ENCODE measurements at regions not wholly inside any gene's neighbourhood (a gene's known extent, or its start where the extent isn't known, plus 50 kb on each side); places are given as distances from the start of the nearest gene placed in this dataset.

- no peaks in the 10 kb centered on the region for H3K9me3 ChIP-seq (ENCODE audit: control insufficient read depth in 2 of 2, low read length in 2 of 2)
- no peak overlapping the region for H3K27ac ChIP-seq (ENCODE audit: insufficient read depth, low read length, poor library complexity, severe bottlenecking)
- Mint-ChIP-seq H3K9me3 (peaks cover 0 to 1% (median 0%) of the 10 kb centered on the region in 7 donors), H3K27ac (no peak overlapping the region), H3K4me3 (no peak overlapping the region), H3K36me3 (no peaks in the 10 kb centered on the region), H3K27me3 (peaks cover 5% of the 10 kb centered on the region), H3K4me1 (no peaks in the 10 kb centered on the region)
- H3K4me1 ChIP-seq (ENCODE audit: control insufficient read depth, insufficient read depth, low read length, poor library complexity, severe bottlenecking) = no peaks in the 10 kb centered on the region
- H3K27me3 ChIP-seq (ENCODE audit: control insufficient read depth, insufficient read depth, low read length) = no peaks in the 10 kb centered on the region
- H3K36me3 ChIP-seq (ENCODE audit: control insufficient read depth, insufficient read depth, low read length) = no peaks in the 10 kb centered on the region
- no peak overlapping the region for H3K4me3 ChIP-seq (ENCODE audit: low read depth, low read length)
- no peak for ATAC-seq (ENCODE audit: low read depth in 2 of 2)
- no peak for DNase-seq
These were observed 210.1 kb upstream of the APCDD1 start for GRCh38 chr18:10244341-10244740.

- Histone ChIP-seq H3K4me1 (ENCODE audit: control insufficient read depth, insufficient read depth, low read length, poor library complexity, severe bottlenecking) (no peaks in the 10 kb centered on the region), H3K36me3 (ENCODE audit: control insufficient read depth, insufficient read depth, low read length) (no peaks in the 10 kb centered on the region), H3K9me3 (ENCODE audit: control insufficient read depth in 2 of 2, low read length in 2 of 2) (no peaks in the 10 kb centered on the region), H3K27ac (ENCODE audit: insufficient read depth, low read length, poor library complexity, severe bottlenecking) (no peak overlapping the region), H3K27me3 (ENCODE audit: control insufficient read depth, insufficient read depth, low read length) (no peaks in the 10 kb centered on the region), H3K4me3 (ENCODE audit: low read depth, low read length) (no peak overlapping the region)
- Mint-ChIP-seq H3K36me3 (no peaks in the 10 kb centered on the region), H3K4me1 (no peaks in the 10 kb centered on the region), H3K27ac (no peak overlapping the region), H3K27me3 (peaks cover 5% of the 10 kb centered on the region), H3K4me3 (no peak overlapping the region), H3K9me3 (peaks cover 0 to 3% (median 0%) of the 10 kb centered on the region in 7 donors)
- no peak for ATAC-seq (ENCODE audit: low read depth in 2 of 2)
- no peak for DNase-seq
These were observed 209.2 kb upstream of the APCDD1 start for GRCh38 chr18:10245031-10245845.

- ATAC-seq (ENCODE audit: low read depth in 2 of 2) = no peak
- H3K36me3 ChIP-seq (ENCODE audit: control insufficient read depth, insufficient read depth, low read length) = no peaks in the 10 kb centered on the region
- H3K27ac Mint-ChIP-seq = no peak overlapping the region
- H3K9me3 Mint-ChIP-seq = peaks cover 0 to 3% (median 0%) of the 10 kb centered on the region in 7 donors
- H3K9me3 ChIP-seq (ENCODE audit: control insufficient read depth in 2 of 2, low read length in 2 of 2) = no peaks in the 10 kb centered on the region
- no peaks in the 10 kb centered on the region for H3K36me3 Mint-ChIP-seq
- DNase-seq = no peak
- H3K4me1 Mint-ChIP-seq = no peaks in the 10 kb centered on the region
- no peak overlapping the region for H3K27ac ChIP-seq (ENCODE audit: insufficient read depth, low read length, poor library complexity, severe bottlenecking)
- no peaks in the 10 kb centered on the region for H3K27me3 ChIP-seq (ENCODE audit: control insufficient read depth, insufficient read depth, low read length)
- H3K4me3 ChIP-seq (ENCODE audit: low read depth, low read length) = no peak overlapping the region
- H3K4me3 Mint-ChIP-seq = no peak overlapping the region
- H3K27me3 Mint-ChIP-seq = peaks cover 5% of the 10 kb centered on the region
- no peaks in the 10 kb centered on the region for H3K4me1 ChIP-seq (ENCODE audit: control insufficient read depth, insufficient read depth, low read length, poor library complexity, severe bottlenecking)
These were observed 208.6 kb upstream of the APCDD1 start for GRCh38 chr18:10245846-10246175.

- no peak for DNase-seq
- Mint-ChIP-seq H3K36me3 (no peaks in the 10 kb centered on the region), H3K9me3 (peaks cover 0 to 3% (median 0%) of the 10 kb centered on the region in 7 donors), H3K27me3 (peaks cover 5% of the 10 kb centered on the region), H3K4me3 (no peak overlapping the region), H3K4me1 (no peaks in the 10 kb centered on the region), H3K27ac (no peak overlapping the region)
- Histone ChIP-seq H3K36me3 (ENCODE audit: control insufficient read depth, insufficient read depth, low read length) (no peaks in the 10 kb centered on the region), H3K9me3 (ENCODE audit: control insufficient read depth in 2 of 2, low read length in 2 of 2) (no peaks in the 10 kb centered on the region), H3K27ac (ENCODE audit: insufficient read depth, low read length, poor library complexity, severe bottlenecking) (no peak overlapping the region), H3K4me1 (ENCODE audit: control insufficient read depth, insufficient read depth, low read length, poor library complexity, severe bottlenecking) (no peaks in the 10 kb centered on the region), H3K4me3 (ENCODE audit: low read depth, low read length) (no peak overlapping the region), H3K27me3 (ENCODE audit: control insufficient read depth, insufficient read depth, low read length) (no peaks in the 10 kb centered on the region)
- no peak for ATAC-seq (ENCODE audit: low read depth in 2 of 2)
These were observed 207.3 kb upstream of the APCDD1 start for GRCh38 chr18:10247021-10247741.

- DNase-seq (no peak), ATAC-seq (ENCODE audit: low read depth in 2 of 2) (no peak)
- Histone ChIP-seq H3K27ac (ENCODE audit: insufficient read depth, low read length, poor library complexity, severe bottlenecking) (no peak overlapping the region), H3K9me3 (ENCODE audit: control insufficient read depth in 2 of 2, low read length in 2 of 2) (no peaks in the 10 kb centered on the region), H3K4me1 (ENCODE audit: control insufficient read depth, insufficient read depth, low read length, poor library complexity, severe bottlenecking) (no peaks in the 10 kb centered on the region), H3K36me3 (ENCODE audit: control insufficient read depth, insufficient read depth, low read length) (no peaks in the 10 kb centered on the region), H3K4me3 (ENCODE audit: low read depth, low read length) (no peak overlapping the region), H3K27me3 (ENCODE audit: control insufficient read depth, insufficient read depth, low read length) (no peaks in the 10 kb centered on the region)
- Mint-ChIP-seq H3K4me1 (no peaks in the 10 kb centered on the region), H3K36me3 (no peaks in the 10 kb centered on the region), H3K9me3 (peaks cover 0 to 3% (median 0%) of the 10 kb centered on the region in 7 donors), H3K27ac (no peak overlapping the region), H3K27me3 (peaks cover 5% of the 10 kb centered on the region), H3K4me3 (no peak overlapping the region)
These were observed 206.7 kb upstream of the APCDD1 start for GRCh38 chr18:10247742-10248082.

- DNase-seq = no peak
- H3K27me3 Mint-ChIP-seq = peaks cover 5% of the 10 kb centered on the region
- Histone ChIP-seq H3K4me1 (ENCODE audit: control insufficient read depth, insufficient read depth, low read length, poor library complexity, severe bottlenecking) (no peaks in the 10 kb centered on the region), H3K27me3 (ENCODE audit: control insufficient read depth, insufficient read depth, low read length) (no peaks in the 10 kb centered on the region), H3K27ac (ENCODE audit: insufficient read depth, low read length, poor library complexity, severe bottlenecking) (no peak overlapping the region), H3K4me3 (ENCODE audit: low read depth, low read length) (no peak overlapping the region), H3K36me3 (ENCODE audit: control insufficient read depth, insufficient read depth, low read length) (no peaks in the 10 kb centered on the region), H3K9me3 (ENCODE audit: control insufficient read depth in 2 of 2, low read length in 2 of 2) (no peaks in the 10 kb centered on the region)
- peaks cover 0 to 3% (median 0%) of the 10 kb centered on the region in 7 donors for H3K9me3 Mint-ChIP-seq
- H3K4me3 Mint-ChIP-seq = no peak overlapping the region
- no peak for ATAC-seq (ENCODE audit: low read depth in 2 of 2)
- H3K4me1 Mint-ChIP-seq = no peaks in the 10 kb centered on the region
- H3K27ac Mint-ChIP-seq = no peak overlapping the region
- no peaks in the 10 kb centered on the region for H3K36me3 Mint-ChIP-seq
These were observed 205.7 kb upstream of the APCDD1 start for GRCh38 chr18:10248738-10249137.

- no peaks in the 10 kb centered on the region for H3K36me3 ChIP-seq (ENCODE audit: control insufficient read depth, insufficient read depth, low read length)
- no peaks in the 10 kb centered on the region for H3K36me3 Mint-ChIP-seq
- H3K27me3 ChIP-seq (ENCODE audit: control insufficient read depth, insufficient read depth, low read length) = no peaks in the 10 kb centered on the region
- no peak overlapping the region for H3K27ac ChIP-seq (ENCODE audit: insufficient read depth, low read length, poor library complexity, severe bottlenecking)
- H3K9me3 ChIP-seq (ENCODE audit: control insufficient read depth in 2 of 2, low read length in 2 of 2) = no peaks in the 10 kb centered on the region
- no peak overlapping the region for H3K27ac Mint-ChIP-seq
- no peak overlapping the region for H3K4me3 Mint-ChIP-seq
- DNase-seq (no peak), ATAC-seq (ENCODE audit: low read depth in 2 of 2) (no peak)
- no peak overlapping the region for H3K4me3 ChIP-seq (ENCODE audit: low read depth, low read length)
- H3K4me1 ChIP-seq (ENCODE audit: control insufficient read depth, insufficient read depth, low read length, poor library complexity, severe bottlenecking) = no peaks in the 10 kb centered on the region
- H3K4me1 Mint-ChIP-seq = no peaks in the 10 kb centered on the region
- H3K9me3 Mint-ChIP-seq = peaks cover 0 to 3% (median 0%) of the 10 kb centered on the region in 7 donors
- H3K27me3 Mint-ChIP-seq = peaks cover 5% of the 10 kb centered on the region
These were observed 205.2 kb upstream of the APCDD1 start for GRCh38 chr18:10249270-10249669.

GRCh38 chr18:10249801-10250200 is 204.6 kb upstream of the APCDD1 start:
- Mint-ChIP-seq H3K4me1 (no peaks in the 10 kb centered on the region), H3K27me3 (peaks cover 5% of the 10 kb centered on the region), H3K27ac (no peak overlapping the region), H3K4me3 (no peak overlapping the region), H3K9me3 (peaks cover 0 to 3% (median 0%) of the 10 kb centered on the region in 7 donors), H3K36me3 (no peaks in the 10 kb centered on the region)
- ATAC-seq (ENCODE audit: low read depth in 2 of 2) (no peak), DNase-seq (no peak)
- Histone ChIP-seq H3K4me1 (ENCODE audit: control insufficient read depth, insufficient read depth, low read length, poor library complexity, severe bottlenecking) (no peaks in the 10 kb centered on the region), H3K4me3 (ENCODE audit: low read depth, low read length) (no peak overlapping the region), H3K27me3 (ENCODE audit: control insufficient read depth, insufficient read depth, low read length) (no peaks in the 10 kb centered on the region), H3K36me3 (ENCODE audit: control insufficient read depth, insufficient read depth, low read length) (no peaks in the 10 kb centered on the region), H3K27ac (ENCODE audit: insufficient read depth, low read length, poor library complexity, severe bottlenecking) (no peak overlapping the region), H3K9me3 (ENCODE audit: control insufficient read depth in 2 of 2, low read length in 2 of 2) (no peaks in the 10 kb centered on the region)
